BJ (cell line): ENCODE measurements at regions not wholly inside any gene's neighbourhood (a gene's known extent, or its start where the extent isn't known, plus 50 kb on each side); places are given as distances from the start of the nearest gene placed in this dataset.
"Not testable (repeated sequence)": the region's sequence is repeated elsewhere in the genome, so short reads cannot be mapped to it uniquely, and the experiment has no call there.

Experiments used
- CTCF ChIA-PET: fragments of 350-600 bp; formaldehyde crosslinking; extraction: SDS; loops from one replicate; lab custom pipeline; 2021; ENCODE audit warnings: antibody characterized with exemption, inconsistent platforms; lab: Yijun Ruan, JAX
- POLR2A ChIA-PET: fragments of 300-600 bp; sonication (Branson Sonifier 250); formaldehyde crosslinking; extraction: SDS; loops from one replicate; lab custom pipeline; 2021; ENCODE audit warnings: antibody characterized with exemption; lab: Charles Lee
- DNase-seq: peaks from one replicate; pipeline ENCODE4 v3.0.0-alpha.2; 2011; ENCODE audit warnings: low read depth
- H3K27me3 ChIP-seq: 2 replicates; pipeline ENCODE4 v1.6.0; 2011; ENCODE audit warnings: low read length; ENCODE audit not compliant: control insufficient read depth, insufficient read depth
- H3K36me3 ChIP-seq: 2 replicates; pipeline ENCODE4 v1.5.1; 2011; ENCODE audit warnings: low read length; ENCODE audit not compliant: control insufficient read depth, insufficient read depth
- H3K4me3 ChIP-seq: 2 replicates; pipeline ENCODE4 v1.5.1; 2011; ENCODE audit warnings: low read depth, mild to moderate bottlenecking, control low read depth, low read length
- TF ChIP-seq, protein P1 (sequence below): IDR thresholded peaks from 2 replicates; pipeline ENCODE4 v1.5.1; 2011; ENCODE audit warnings: low read depth, mild to moderate bottlenecking, control low read depth, inconsistent platforms, low read length, moderate library complexity; ENCODE audit not compliant: insufficient read depth

DNA sequence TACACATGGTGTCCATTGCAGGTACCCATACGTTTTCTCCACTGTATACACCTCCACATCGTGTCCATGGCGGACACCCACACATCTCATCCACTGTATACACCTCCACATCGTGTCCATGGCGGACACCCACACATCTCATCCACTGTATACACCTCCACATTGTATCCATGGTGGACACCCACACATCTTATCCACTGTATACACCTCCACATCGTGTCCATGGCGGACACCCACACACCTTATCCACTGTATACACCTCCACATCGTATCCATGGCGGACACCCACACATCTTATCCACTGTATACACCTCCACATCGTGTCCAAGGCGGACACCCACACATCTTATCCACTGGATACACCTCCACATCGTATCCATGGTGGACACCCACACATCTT, 50.4 kb upstream of the TTC34 start:
- H3K4me3 ChIP-seq, H3K36me3 ChIP-seq, CTCF ChIA-PET, H3K27me3 ChIP-seq, POLR2A ChIA-PET, DNase-seq: not testable (repeated sequence)

DNA sequence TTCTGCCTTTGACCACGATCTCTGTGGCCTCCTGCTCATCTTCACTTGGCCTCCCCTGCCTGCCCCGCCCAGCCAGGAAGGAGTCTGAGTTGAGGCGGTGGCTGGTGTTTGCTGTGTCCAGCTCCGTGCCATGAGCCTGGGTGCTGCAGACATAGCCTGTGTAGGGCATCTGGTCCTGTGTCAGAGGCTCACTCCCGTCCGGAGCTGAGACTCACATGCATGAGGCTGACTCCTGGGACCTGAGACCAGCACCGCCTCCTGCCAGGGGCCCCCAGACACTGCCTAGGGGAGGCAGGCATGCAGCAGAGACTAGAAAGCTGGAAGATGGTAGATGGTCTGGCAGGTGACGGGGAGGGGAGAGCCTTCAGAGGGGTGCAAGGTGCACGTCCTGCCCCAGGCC, 52.2 kb upstream of the TTC34 start:
- Histone ChIP-seq H3K4me3 (no peak overlapping the region), H3K36me3 (no peaks in the 10 kb centered on the region), H3K27me3 (no peaks in the 10 kb centered on the region)
- TF ChIP-seq, protein P1, sequence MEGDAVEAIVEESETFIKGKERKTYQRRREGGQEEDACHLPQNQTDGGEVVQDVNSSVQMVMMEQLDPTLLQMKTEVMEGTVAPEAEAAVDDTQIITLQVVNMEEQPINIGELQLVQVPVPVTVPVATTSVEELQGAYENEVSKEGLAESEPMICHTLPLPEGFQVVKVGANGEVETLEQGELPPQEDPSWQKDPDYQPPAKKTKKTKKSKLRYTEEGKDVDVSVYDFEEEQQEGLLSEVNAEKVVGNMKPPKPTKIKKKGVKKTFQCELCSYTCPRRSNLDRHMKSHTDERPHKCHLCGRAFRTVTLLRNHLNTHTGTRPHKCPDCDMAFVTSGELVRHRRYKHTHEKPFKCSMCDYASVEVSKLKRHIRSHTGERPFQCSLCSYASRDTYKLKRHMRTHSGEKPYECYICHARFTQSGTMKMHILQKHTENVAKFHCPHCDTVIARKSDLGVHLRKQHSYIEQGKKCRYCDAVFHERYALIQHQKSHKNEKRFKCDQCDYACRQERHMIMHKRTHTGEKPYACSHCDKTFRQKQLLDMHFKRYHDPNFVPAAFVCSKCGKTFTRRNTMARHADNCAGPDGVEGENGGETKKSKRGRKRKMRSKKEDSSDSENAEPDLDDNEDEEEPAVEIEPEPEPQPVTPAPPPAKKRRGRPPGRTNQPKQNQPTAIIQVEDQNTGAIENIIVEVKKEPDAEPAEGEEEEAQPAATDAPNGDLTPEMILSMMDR = no peak
- ChIA-PET POLR2A (no interaction called here), CTCF (no interaction called here)
- no peak for DNase-seq

DNA sequence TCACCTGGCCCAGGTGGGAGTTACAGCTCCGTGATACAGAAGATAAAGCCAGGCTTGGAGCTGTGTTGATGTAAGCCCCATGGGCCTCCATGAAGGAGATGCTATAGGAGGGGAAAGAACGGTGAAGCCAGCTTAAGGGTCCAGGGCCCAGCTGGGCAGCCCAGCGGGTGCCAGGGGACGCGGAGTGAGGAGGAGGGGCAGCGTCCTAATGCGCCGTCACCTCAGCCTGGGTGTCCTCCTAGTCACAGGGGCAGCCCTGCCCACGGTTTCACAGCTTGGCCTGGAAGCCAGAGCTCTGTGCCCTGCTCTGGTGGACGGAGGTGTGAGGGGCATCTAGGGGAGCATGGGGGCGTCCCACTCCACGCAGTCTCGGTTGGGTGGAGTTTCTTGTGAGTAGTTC, 52.7 kb upstream of the TTC34 start:
- CTCF ChIA-PET = no interaction called here
- no peak for DNase-seq
- H3K4me3 ChIP-seq = no peak overlapping the region
- POLR2A ChIA-PET = no interaction called here
- H3K27me3 ChIP-seq = no peaks in the 10 kb centered on the region
- TF ChIP-seq, protein P1 = no peak
- no peaks in the 10 kb centered on the region for H3K36me3 ChIP-seq

DNA sequence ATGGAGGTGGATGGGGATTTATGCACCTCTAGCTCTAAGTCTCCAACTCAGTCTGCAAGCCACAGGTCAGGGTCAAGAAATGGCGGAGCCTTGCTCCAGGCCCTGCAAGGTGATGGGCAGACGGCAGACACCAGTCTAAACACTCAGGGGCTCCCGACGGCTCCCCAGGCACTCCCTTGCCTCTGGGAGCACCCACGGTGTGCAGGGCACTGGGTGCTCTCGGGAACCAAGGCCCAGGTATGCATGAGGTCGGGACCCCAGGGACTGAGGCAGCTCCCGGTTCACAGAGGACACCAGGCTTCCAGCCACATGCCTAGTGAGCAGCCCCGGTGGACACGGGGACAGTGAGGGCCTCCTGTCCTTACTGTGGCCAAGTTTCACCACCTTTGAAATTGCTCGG, 53.1 kb upstream of the TTC34 start:
- CTCF ChIA-PET = no interaction called here
- POLR2A ChIA-PET = no interaction called here

GRCh38 chr1:2855206-2856065, 53.9 kb upstream of the TTC34 start:
- ChIA-PET CTCF (no interaction called here), POLR2A (no interaction called here)
- no peak for DNase-seq

More for the DNA sequence above, 53.1 kb upstream of the TTC34 start:
- DNase-seq = no peak
- TF ChIP-seq, protein P1 = no peak
- no peaks in the 10 kb centered on the region for H3K36me3 ChIP-seq
- H3K27me3 ChIP-seq = no peaks in the 10 kb centered on the region
- H3K4me3 ChIP-seq = no peak overlapping the region

More at GRCh38 chr1:2855206-2856065, 53.9 kb upstream of the TTC34 start:
- no peaks in the 10 kb centered on the region for H3K27me3 ChIP-seq
- TF ChIP-seq, protein P1 = no peak
- no peak overlapping the region for H3K4me3 ChIP-seq
- no peaks in the 10 kb centered on the region for H3K36me3 ChIP-seq
